Body of pancreas (tissue), 4 donors: ENCODE measurements at regions not wholly inside any gene's neighbourhood (a gene's known extent, or its start where the extent isn't known, plus 50 kb on each side); places are given as distances from the start of the nearest gene placed in this dataset.

Source experiments
- ATAC-seq: fragments of 150-250 bp; one replicate; pipeline ENCODE4 v1.9.1; 2016
- DNase-seq, 4 donors: peaks; one replicate each; pipeline ENCODE4 v3.0.0-alpha.2; 2019
- H3K27ac ChIP-seq, 4 donors: fragments of 200-600 bp; sonication (generic); 1 replicate in 3 of 4; 2 replicates in 1 of 4; pipeline versions ENCODE4 v1.5.1 to v1.6.1; 2016 to 2019; ENCODE audit warnings: mild to moderate bottlenecking in 1 of 4, mixed read lengths in 1 of 4, moderate library complexity in 1 of 4
- H3K27me3 ChIP-seq, 2 donors: fragments of 200-600 bp; sonication (generic); one replicate each; pipeline ENCODE4 v1.6.0; 2016; ENCODE audit warnings: mild to moderate bottlenecking in 1 of 2
- H3K36me3 ChIP-seq, 2 donors: fragments of 200-600 bp; sonication (generic); replicated peaks in 1 of 2; 2 replicates each; pipeline ENCODE4 v1.5.1; 2016; ENCODE audit warnings: low read depth in 2 of 2; ENCODE audit not compliant: insufficient read depth in 1 of 2
- H3K4me1 ChIP-seq: fragments of 200-600 bp; sonication (generic); one replicate; pipeline ENCODE4 v1.6.0; 2016
- H3K4me3 ChIP-seq, 2 donors: fragments of 200-600 bp; sonication (generic); 1 replicate in 1 of 2; 2 replicates in 1 of 2; pipeline ENCODE4 v1.5.1; 2016 to 2019
- H3K9me3 ChIP-seq, 3 donors: fragments of 200-600 bp; sonication (generic); 1 replicate in 2 of 3; 2 replicates in 1 of 3; pipeline ENCODE4 v1.5.1; 2016
- CTCF ChIP-seq, 7 experiments: fragments of 450-650 bp in 4 of 7; fragments of 200-600 bp in 3 of 7; sonication (generic) in 3 of 7; IDR thresholded peaks; one replicate each; pipeline ENCODE4 v1.5.1; 2016 to 2019; ENCODE audit warnings: antibody characterized with exemption in 7 of 7
- POLR2A ChIP-seq, 3 donors: fragments of 450-650 bp; IDR thresholded peaks; one replicate each; pipeline ENCODE4 v1.6.1; 2016; ENCODE audit warnings: antibody characterized with exemption in 3 of 3, mild to moderate bottlenecking in 2 of 3
- WGBS, 2 donors: methylation state at CpG; one replicate each; pipeline ENCODE4 v1.1.5; 2017; 5-methylcytosine and 5-hydroxymethylcytosine counted together
- intact Hi-C: fragments of 100-400 bp; cut with DNase I; formaldehyde crosslinking; loops from one replicate; pipeline ENCODE4 v1.15.1; 2023

DNA sequence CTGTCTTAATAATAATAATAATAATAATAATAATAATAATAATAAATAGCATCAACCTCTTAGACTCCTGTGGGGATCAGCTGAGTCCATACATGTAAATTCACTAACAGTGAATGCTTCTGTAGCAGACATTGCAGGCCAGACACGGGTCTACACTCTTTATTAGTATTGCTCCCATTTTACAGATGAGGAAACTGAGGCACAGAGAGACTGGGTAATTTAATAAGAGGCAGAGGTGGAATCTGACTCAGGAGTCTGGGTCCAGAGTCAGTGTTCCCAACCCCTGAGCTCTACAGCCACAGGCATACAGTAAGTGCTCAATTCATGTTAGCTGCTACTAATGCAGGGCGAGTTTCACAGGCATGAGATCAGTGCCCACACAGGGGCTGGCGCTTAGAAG is 123.2 kb upstream of the MAP1LC3B2 start:
- no peak overlapping the region for H3K27ac ChIP-seq
- intact Hi-C loops = no loop called here
- 90 to 92% methylated on average over 1 to 3 of the region's 3 CpGs for WGBS, 2 donors
- ATAC-seq (no peak), DNase-seq (no peak)
- peaks cover 24% of the 10 kb centered on the region for H3K4me1 ChIP-seq
- no peaks in the 10 kb centered on the region for H3K36me3 ChIP-seq
- H3K27me3 ChIP-seq = no peaks in the 10 kb centered on the region
- TF ChIP-seq POLR2A (IDR thresholded peaks at IDR 0.05) = no peak
- no peak for TF ChIP-seq CTCF (IDR thresholded peaks at IDR 0.05)
- H3K9me3 ChIP-seq = no peaks in the 10 kb centered on the region
- H3K4me3 ChIP-seq = no peak overlapping the region

DNA sequence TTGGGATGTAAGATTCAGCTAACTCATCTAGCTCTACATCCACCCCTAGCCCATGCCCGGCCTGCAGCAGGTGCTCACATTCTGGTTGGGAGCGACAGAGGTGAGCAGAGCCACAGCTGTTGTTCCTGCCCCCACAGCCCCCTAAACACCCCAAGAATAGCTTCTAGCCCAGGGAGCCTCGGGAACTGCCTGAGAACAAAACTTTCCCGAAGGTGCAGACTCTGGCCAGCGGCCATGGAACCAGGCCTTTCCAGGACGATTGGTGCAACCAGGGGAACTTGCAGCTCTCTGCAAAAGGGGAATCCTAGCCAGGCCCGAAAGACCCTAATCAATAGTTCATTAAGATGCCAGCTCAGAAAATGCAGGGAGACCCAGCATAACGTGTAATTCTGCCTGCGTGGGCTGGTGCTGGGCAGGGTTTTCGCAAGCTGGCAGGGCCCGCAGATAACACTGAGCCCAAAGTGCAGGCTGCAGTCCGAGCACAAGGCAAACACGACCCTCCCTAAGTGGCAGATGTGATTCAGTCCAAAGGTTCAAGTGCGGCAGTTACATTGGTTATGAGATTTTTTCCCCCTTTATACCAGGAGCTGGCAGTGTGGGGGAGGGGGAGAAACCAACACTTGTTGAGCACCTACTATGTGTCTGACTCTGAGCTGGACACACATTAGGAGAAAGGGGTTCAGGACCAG is 122.5 kb upstream of the MAP1LC3B2 start:
- Histone ChIP-seq H3K4me3 (no peak overlapping the region), H3K9me3 (no peaks in the 10 kb centered on the region), H3K27me3 (no peaks in the 10 kb centered on the region), H3K36me3 (no peaks in the 10 kb centered on the region), H3K27ac (no peak overlapping the region), H3K4me1 (peaks cover 24% of the 10 kb centered on the region)
- ATAC-seq = no peak
- TF ChIP-seq CTCF (IDR thresholded peaks at IDR 0.05) (no peak), POLR2A (IDR thresholded peaks at IDR 0.05) (no peak)
- 24 to 42% methylated on average over 8 to 14 of the region's 14 CpGs for WGBS, 2 donors
- intact Hi-C loops = no loop called here
- peak in 3 of 4 donors; percentile 21 to 53 (median 21) for DNase-seq

- TF ChIP-seq POLR2A (IDR thresholded peaks at IDR 0.05) (no peak), CTCF (IDR thresholded peaks at IDR 0.05) (no peak)
- H3K9me3 ChIP-seq = no peaks in the 10 kb centered on the region
- peaks cover 9% of the 10 kb centered on the region for H3K4me1 ChIP-seq
- no peaks in the 10 kb centered on the region for H3K36me3 ChIP-seq
- peak in 1 of 4 donors; percentile 28 for DNase-seq
- H3K4me3 ChIP-seq = no peak overlapping the region
- intact Hi-C loops = no loop called here
- H3K27me3 ChIP-seq = no peaks in the 10 kb centered on the region
- WGBS, 2 donors = 50 to 66% methylated on average over 2 to 4 of the region's 4 CpGs
- ATAC-seq = no peak
- H3K27ac ChIP-seq = no peak overlapping the region
These were observed 117.9 kb upstream of the MAP1LC3B2 start for GRCh38 chr12:116441292-116441691.

GRCh38 chr12:116442304-116442703 is 116.9 kb upstream of the MAP1LC3B2 start:
- DNase-seq (no peak), ATAC-seq (no peak)
- H3K27me3 ChIP-seq = no peaks in the 10 kb centered on the region
- H3K9me3 ChIP-seq = no peaks in the 10 kb centered on the region
- TF ChIP-seq CTCF (IDR thresholded peaks at IDR 0.05) (no peak), POLR2A (IDR thresholded peaks at IDR 0.05) (no peak)
- 97 to 100% methylated on average over 3 of the region's 3 CpGs for WGBS, 2 donors
- H3K4me3 ChIP-seq = no peak overlapping the region
- no peak overlapping the region for H3K27ac ChIP-seq
- H3K4me1 ChIP-seq = no peaks in the 10 kb centered on the region
- intact Hi-C loops = no loop called here
- no peaks in the 10 kb centered on the region for H3K36me3 ChIP-seq

- no peaks in the 10 kb centered on the region for H3K27me3 ChIP-seq
- H3K27ac ChIP-seq = no peak overlapping the region
- no peaks in the 10 kb centered on the region for H3K4me1 ChIP-seq
- TF ChIP-seq CTCF (IDR thresholded peaks at IDR 0.05) (no peak), POLR2A (IDR thresholded peaks at IDR 0.05) (no peak)
- intact Hi-C loops = no loop called here
- 56 to 63% methylated on average over 3 of the region's 3 CpGs for WGBS, 2 donors
- peak in 3 of 4 donors; percentile 20 to 50 (median 34) for DNase-seq
- ATAC-seq = no peak
- H3K4me3 ChIP-seq = no peak overlapping the region
- no peaks in the 10 kb centered on the region for H3K36me3 ChIP-seq
- no peaks in the 10 kb centered on the region for H3K9me3 ChIP-seq
These were observed 116.2 kb upstream of the MAP1LC3B2 start for GRCh38 chr12:116442946-116443345.
